ENCODE measurements at regions not wholly inside any gene's neighbourhood (a gene's known extent, or its start where the extent isn't known, plus 50 kb on each side); places are given as distances from the start of the nearest gene placed in this dataset.

- no peaks in the 10 kb centered on the region for H3K4me1 ChIP-seq (ENCODE audit: control insufficient read depth in 1 of 2, insufficient read depth in 2 of 2, low read length in 2 of 2)
- peaks cover 0 to 4% of the 10 kb centered on the region in 2 donors for H3K9me3 ChIP-seq (replicated peaks in 1 of 2; ENCODE audit: control insufficient read depth in 1 of 2, insufficient read depth in 1 of 2, low read length in 2 of 2)
- H3K4me2 ChIP-seq (replicated peaks; ENCODE audit: extremely low read depth, low read length, poor library complexity, severe bottlenecking): no peak overlapping the region
- H3K4me3 ChIP-seq (replicated peaks in 1 of 3; ENCODE audit: low read depth in 2 of 3, low read length in 3 of 3): no peak overlapping the region
- no peak for DNase-seq
- H2AFZ ChIP-seq (ENCODE audit: insufficient read depth, low read depth, low read length, poor library complexity, severe bottlenecking): no peak overlapping the region
- peaks cover 2 to 14% (median 6%) of the 10 kb centered on the region in 7 donors for H3K9me3 Mint-ChIP-seq
- H3K27ac Mint-ChIP-seq: no peak overlapping the region
- H4K20me1 ChIP-seq (ENCODE audit: insufficient read depth, low read length): no peaks in the 10 kb centered on the region
- H3K27me3 Mint-ChIP-seq (ENCODE audit: low read depth in 3 of 3): no peaks in the 10 kb centered on the region
- no peaks in the 10 kb centered on the region for H3K79me2 ChIP-seq (ENCODE audit: insufficient read depth, low read length)
- no peak overlapping the region for H3K4me3 Mint-ChIP-seq
- TF ChIP-seq CTCF (IDR thresholded peaks at IDR 0.05): no peak
- intact Hi-C loops (cut with micrococcal nuclease): no loop called here
- H3K27ac ChIP-seq (ENCODE audit: low read depth in 1 of 2, low read length in 2 of 2): no peak overlapping the region
- peaks cover 3% of the 10 kb centered on the region for H3K4me1 Mint-ChIP-seq
- no CpG with 5 or more reads among the region's 1 CpG for whole genome bisulfite sequencing (ENCODE audit: insufficient coverage)
- no peaks in the 10 kb centered on the region for H3K36me3 ChIP-seq (replicated peaks in 1 of 2; ENCODE audit: control insufficient read depth in 1 of 2, insufficient read depth in 2 of 2, low read length in 2 of 2)
- no peaks in the 10 kb centered on the region for H3K36me3 Mint-ChIP-seq
- H3K9ac ChIP-seq (ENCODE audit: insufficient read depth, low read length, poor library complexity, severe bottlenecking): no peak overlapping the region
- H3K27me3 ChIP-seq (ENCODE audit: control insufficient read depth in 2 of 2, insufficient read depth in 2 of 2, low read length in 2 of 2): no peaks in the 10 kb centered on the region
Observed at GRCh38 chr6:8670792-8671191, 235.4 kb upstream of the SLC35B3 start.

- Histone ChIP-seq H3K79me2 (ENCODE audit: insufficient read depth, low read length) (no peaks in the 10 kb centered on the region), H4K20me1 (ENCODE audit: insufficient read depth, low read length) (no peaks in the 10 kb centered on the region), H3K9ac (ENCODE audit: insufficient read depth, low read length, poor library complexity, severe bottlenecking) (no peak overlapping the region), H3K4me2 (replicated peaks; ENCODE audit: extremely low read depth, low read length, poor library complexity, severe bottlenecking) (no peak overlapping the region), H3K4me3 (replicated peaks in 1 of 3; ENCODE audit: low read depth in 2 of 3, low read length in 3 of 3) (no peak overlapping the region), H3K36me3 (replicated peaks in 1 of 2; ENCODE audit: control insufficient read depth in 1 of 2, insufficient read depth in 2 of 2, low read length in 2 of 2) (no peaks in the 10 kb centered on the region), H3K27me3 (ENCODE audit: control insufficient read depth in 2 of 2, insufficient read depth in 2 of 2, low read length in 2 of 2) (no peaks in the 10 kb centered on the region), H3K27ac (ENCODE audit: low read depth in 1 of 2, low read length in 2 of 2) (no peak overlapping the region), H2AFZ (ENCODE audit: insufficient read depth, low read depth, low read length, poor library complexity, severe bottlenecking) (no peak overlapping the region), H3K9me3 (replicated peaks in 1 of 2; ENCODE audit: control insufficient read depth in 1 of 2, insufficient read depth in 1 of 2, low read length in 2 of 2) (peaks cover 0 to 4% of the 10 kb centered on the region in 2 donors), H3K4me1 (ENCODE audit: control insufficient read depth in 1 of 2, insufficient read depth in 2 of 2, low read length in 2 of 2) (no peaks in the 10 kb centered on the region)
- no peak for TF ChIP-seq CTCF (IDR thresholded peaks at IDR 0.05)
- no peak for DNase-seq
- peaks cover 2 to 10% (median 5%) of the 10 kb centered on the region in 7 donors for H3K9me3 Mint-ChIP-seq
- no peaks in the 10 kb centered on the region for H3K36me3 Mint-ChIP-seq
- WGBS (ENCODE audit: insufficient coverage): no CpG with 5 or more reads among the region's 3 CpGs
- H3K27ac Mint-ChIP-seq: no peak overlapping the region
- peaks cover 0 to 1% (median 0%) of the 10 kb centered on the region in 3 donors for H3K27me3 Mint-ChIP-seq (ENCODE audit: low read depth in 3 of 3)
- intact Hi-C loops (cut with micrococcal nuclease): no loop called here
- H3K4me1 Mint-ChIP-seq: no peaks in the 10 kb centered on the region
- H3K4me3 Mint-ChIP-seq: no peak overlapping the region
Observed at GRCh38 chr6:8664700-8665099, 229.4 kb upstream of the SLC35B3 start.
